HG02938 (cell line): ENCODE measurements at regions not wholly inside any gene's neighbourhood (a gene's known extent, or its start where the extent isn't known, plus 50 kb on each side); places are given as distances from the start of the nearest gene placed in this dataset.

Source experiments
- ATAC-seq: cut with Tn5 transposase; IDR thresholded peaks from one replicate; pipeline ENCODE4 v1.9.1; 2021; ENCODE audit warnings: mild to moderate bottlenecking, moderate library complexity; ENCODE audit not compliant: unreplicated experiment

DNA sequence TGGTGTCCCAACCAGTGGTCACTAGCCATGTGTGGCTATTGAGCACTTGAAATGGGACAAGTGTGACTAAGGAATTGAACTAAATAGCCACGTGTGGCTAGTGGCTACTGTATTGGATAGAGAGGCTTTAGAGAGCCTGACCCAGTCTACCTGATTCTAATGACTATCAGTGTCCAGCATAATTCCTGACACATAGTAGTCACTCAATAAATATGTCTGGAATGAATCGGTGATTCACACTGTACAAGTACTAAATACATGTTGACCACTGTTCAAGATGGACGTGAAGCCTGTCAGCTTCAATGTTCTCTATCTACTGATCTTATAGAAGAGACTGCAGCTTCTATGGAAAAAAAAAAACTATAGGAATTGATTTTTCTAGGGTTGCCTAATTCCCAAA is 57.7 kb upstream of the MAST4 start:
- ATAC-seq, result no peak

DNA sequence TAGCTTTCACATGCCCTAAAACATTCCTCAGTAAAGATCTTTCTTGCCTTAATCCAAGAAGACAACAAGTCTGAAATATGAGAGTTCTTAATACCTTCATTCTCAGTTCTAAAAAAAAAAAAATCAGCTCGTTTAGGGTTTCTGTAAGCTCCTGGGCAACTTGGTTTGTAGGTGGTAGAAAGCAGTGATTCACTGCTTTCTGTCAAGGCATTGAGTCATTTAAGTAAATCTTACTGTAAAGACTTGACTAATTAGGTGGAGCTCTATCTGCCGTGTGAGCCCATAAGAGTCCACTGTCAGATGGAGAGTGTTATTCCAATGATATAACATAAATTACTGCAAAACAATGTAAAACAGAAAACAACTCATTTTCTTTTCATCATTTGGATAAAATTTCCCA is 56.1 kb upstream of the MAST4 start:
- no peak for ATAC-seq

GRCh38 chr5:66542711-66543110 is 53.5 kb upstream of the MAST4 start:
- no peak for ATAC-seq
